Neural progenitor cell (in vitro differentiated cells): ENCODE measurements at regions not wholly inside any gene's neighbourhood (a gene's known extent, or its start where the extent isn't known, plus 50 kb on each side); places are given as distances from the start of the nearest gene placed in this dataset.

Experiments
- CTCF ChIP-seq: fragments of 200-600 bp; sonication (generic); IDR thresholded peaks from 2 replicates; pipeline ENCODE4 v1.5.1; 2017; ENCODE audit warnings: antibody characterized with exemption, mild to moderate bottlenecking
- EZH2 ChIP-seq: fragments of 200-600 bp; sonication (generic); IDR thresholded peaks from 2 replicates; pipeline ENCODE4 v1.6.1; 2017; ENCODE audit warnings: antibody characterized with exemption, mild to moderate bottlenecking, moderate library complexity
- EZH2phosphoT487 ChIP-seq: fragments of 200-600 bp; sonication (generic); IDR thresholded peaks from 2 replicates; pipeline ENCODE4 v1.6.1; 2017; ENCODE audit warnings: antibody characterized with exemption

DNA sequence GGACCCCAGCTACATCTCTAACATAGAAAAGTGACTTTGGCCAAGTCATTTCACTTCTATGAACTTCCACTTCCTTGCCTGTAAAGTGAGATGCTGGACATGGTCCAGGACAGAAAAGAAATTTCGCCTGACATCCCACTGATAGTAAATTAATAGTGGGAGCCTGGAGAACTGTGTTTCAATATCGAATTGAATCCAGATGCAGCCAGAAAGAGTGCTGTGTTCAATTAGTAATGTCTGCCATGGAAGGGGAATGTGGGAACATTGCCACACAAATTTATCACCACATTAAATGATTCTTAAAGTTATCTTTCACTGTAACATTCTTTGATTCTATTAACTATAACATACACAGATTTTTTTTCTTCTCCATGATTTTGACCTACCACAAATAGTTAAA is 255.0 kb downstream of the HACE1 start:
- TF ChIP-seq CTCF, result no peak
- TF ChIP-seq EZH2, result no peak
- no peak for TF ChIP-seq EZH2phosphoT487
